Peyer's patch (tissue), 4 donors: ENCODE measurements at regions not wholly inside any gene's neighbourhood (a gene's known extent, or its start where the extent isn't known, plus 50 kb on each side); places are given as distances from the start of the nearest gene placed in this dataset.

ENCODE experiments used
- DNase-seq, 3 donors: peaks; one replicate each; pipeline ENCODE4 v3.0.0-alpha.2; 2017 to 2019
- H3K27ac ChIP-seq, 4 donors: fragments of 200-600 bp; sonication (generic); one replicate each; pipeline ENCODE4 v1.5.1; 2016 to 2019
- H3K27me3 ChIP-seq, 2 donors: fragments of 200-600 bp; sonication (generic); one replicate each; pipeline ENCODE4 v1.5.1; 2019
- H3K36me3 ChIP-seq, 3 donors: fragments of 200-600 bp; sonication (generic); one replicate each; pipeline ENCODE4 v1.5.1; 2016 to 2019
- H3K4me1 ChIP-seq, 4 donors: fragments of 200-600 bp; sonication (generic); one replicate each; pipeline ENCODE4 v1.5.1; 2016 to 2019
- H3K4me3 ChIP-seq, 4 donors: fragments of 200-600 bp; sonication (generic); 1 replicate in 3 of 4; 2 replicates in 1 of 4; pipeline ENCODE4 v1.5.1; 2016 to 2019; ENCODE audit warnings: mild to moderate bottlenecking in 1 of 4
- H3K9me3 ChIP-seq, 4 donors: fragments of 200-600 bp; sonication (generic); one replicate each; pipeline ENCODE4 v1.5.1; 2016 to 2019; ENCODE audit warnings: mild to moderate bottlenecking in 1 of 4
- CTCF ChIP-seq, 6 experiments: fragments of 450-650 bp in 4 of 6; fragments of 200-600 bp in 2 of 6; sonication (generic) in 1 of 6; IDR thresholded peaks; one replicate each; pipeline ENCODE4 v1.5.1; 2017 to 2019; ENCODE audit warnings: antibody characterized with exemption in 6 of 6, mild to moderate bottlenecking in 3 of 6, moderate library complexity in 1 of 6
- POLR2A ChIP-seq, 2 donors: fragments of 450-650 bp; IDR thresholded peaks; one replicate each; pipeline ENCODE4 v1.5.1; 2017; ENCODE audit warnings: antibody characterized with exemption in 2 of 2, mild to moderate bottlenecking in 2 of 2, moderate library complexity in 2 of 2

DNA sequence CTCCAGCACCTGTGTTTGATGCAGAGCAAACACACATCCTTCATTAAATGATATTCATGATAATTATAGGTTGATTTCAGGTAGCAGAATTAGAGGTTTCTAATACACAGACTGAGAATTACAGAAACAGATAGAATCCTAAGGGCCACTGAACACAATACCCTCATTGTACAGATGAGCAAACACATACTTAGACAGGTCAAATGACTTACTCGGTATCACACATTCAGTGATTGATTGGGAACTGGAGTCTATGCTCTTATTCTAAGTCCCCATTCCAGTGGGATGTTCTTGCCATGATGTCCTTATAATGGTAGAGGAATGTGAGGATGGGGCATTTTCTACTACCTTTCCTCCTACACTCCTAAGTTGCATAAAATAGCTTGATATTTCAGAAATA lies 70.8 kb downstream of the DCAF8L1 start:
- H3K27me3 ChIP-seq: no peaks in the 10 kb centered on the region
- no peak for DNase-seq
- no peak overlapping the region for H3K4me3 ChIP-seq
- no peaks in the 10 kb centered on the region for H3K36me3 ChIP-seq
- H3K9me3 ChIP-seq: no peaks in the 10 kb centered on the region
- no peak overlapping the region for H3K27ac ChIP-seq
- H3K4me1 ChIP-seq: no peaks in the 10 kb centered on the region
- TF ChIP-seq POLR2A (IDR thresholded peaks at IDR 0.05) (no peak), CTCF (IDR thresholded peaks at IDR 0.05) (no peak)

GRCh38 chrX:27903960-27904359 lies 77.3 kb downstream of the DCAF8L1 start:
- no peak for TF ChIP-seq POLR2A (IDR thresholded peaks at IDR 0.05)
- TF ChIP-seq CTCF (IDR thresholded peaks at IDR 0.05): no peak
- Histone ChIP-seq H3K27ac (no peak overlapping the region), H3K27me3 (no peaks in the 10 kb centered on the region), H3K4me3 (no peak overlapping the region), H3K9me3 (no peaks in the 10 kb centered on the region), H3K4me1 (no peaks in the 10 kb centered on the region), H3K36me3 (no peaks in the 10 kb centered on the region)
- no peak for DNase-seq

- Histone ChIP-seq H3K27ac (no peak overlapping the region), H3K9me3 (no peaks in the 10 kb centered on the region), H3K27me3 (no peaks in the 10 kb centered on the region), H3K36me3 (no peaks in the 10 kb centered on the region), H3K4me1 (no peaks in the 10 kb centered on the region), H3K4me3 (no peak overlapping the region)
- TF ChIP-seq CTCF (IDR thresholded peaks at IDR 0.05): no peak
- no peak for TF ChIP-seq POLR2A (IDR thresholded peaks at IDR 0.05)
- no peak for DNase-seq
Observed at GRCh38 chrX:27893871-27894270, 86.1 kb downstream of the MAGEB10 start.

DNA sequence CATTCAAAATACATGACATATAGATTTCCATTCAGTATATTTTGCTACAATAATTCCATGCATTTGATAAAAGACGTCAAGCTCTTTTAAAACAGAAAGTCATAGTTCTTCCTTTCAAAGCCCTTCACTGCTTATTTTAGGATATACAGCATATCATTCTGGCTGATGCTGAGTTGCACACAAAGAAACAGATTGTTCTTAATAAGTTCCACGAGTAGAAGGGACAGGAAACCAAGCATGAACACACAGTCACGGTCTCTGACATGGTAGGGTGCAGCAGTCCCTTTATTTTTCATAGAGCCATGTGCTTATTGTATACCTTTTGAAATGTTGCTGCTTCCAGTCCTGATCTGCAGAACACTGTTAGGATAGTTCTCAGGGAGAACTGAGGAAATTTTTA lies 85.4 kb downstream of the MAGEB10 start:
- TF ChIP-seq POLR2A (IDR thresholded peaks at IDR 0.05) (no peak), CTCF (IDR thresholded peaks at IDR 0.05) (no peak)
- H3K4me3 ChIP-seq: no peak overlapping the region
- no peak for DNase-seq
- H3K4me1 ChIP-seq: no peaks in the 10 kb centered on the region
- H3K27me3 ChIP-seq: no peaks in the 10 kb centered on the region
- H3K9me3 ChIP-seq: no peaks in the 10 kb centered on the region
- no peak overlapping the region for H3K27ac ChIP-seq
- no peaks in the 10 kb centered on the region for H3K36me3 ChIP-seq

GRCh38 chrX:27890611-27891010 lies 82.8 kb downstream of the MAGEB10 start:
- TF ChIP-seq CTCF (IDR thresholded peaks at IDR 0.05): no peak
- no peak for TF ChIP-seq POLR2A (IDR thresholded peaks at IDR 0.05)
- DNase-seq: no peak
- no peaks in the 10 kb centered on the region for H3K9me3 ChIP-seq
- H3K27me3 ChIP-seq: no peaks in the 10 kb centered on the region
- no peak overlapping the region for H3K4me3 ChIP-seq
- H3K4me1 ChIP-seq: no peaks in the 10 kb centered on the region
- H3K27ac ChIP-seq: no peak overlapping the region
- H3K36me3 ChIP-seq: no peaks in the 10 kb centered on the region

GRCh38 chrX:27889878-27890277 lies 82.1 kb downstream of the MAGEB10 start:
- no peak for DNase-seq
- Histone ChIP-seq H3K4me3 (no peak overlapping the region), H3K4me1 (no peaks in the 10 kb centered on the region), H3K36me3 (no peaks in the 10 kb centered on the region), H3K27ac (no peak overlapping the region), H3K9me3 (no peaks in the 10 kb centered on the region), H3K27me3 (no peaks in the 10 kb centered on the region)
- TF ChIP-seq CTCF (IDR thresholded peaks at IDR 0.05) (no peak), POLR2A (IDR thresholded peaks at IDR 0.05) (no peak)
